ENCODE measurements at regions not wholly inside any gene's neighbourhood (a gene's known extent, or its start where the extent isn't known, plus 50 kb on each side); places are given as distances from the start of the nearest gene placed in this dataset.

GRCh38 chr4:67036791-67037190, 508.5 kb downstream of the CENPC start (continued):
- TF ChIP-seq, protein P1, sequence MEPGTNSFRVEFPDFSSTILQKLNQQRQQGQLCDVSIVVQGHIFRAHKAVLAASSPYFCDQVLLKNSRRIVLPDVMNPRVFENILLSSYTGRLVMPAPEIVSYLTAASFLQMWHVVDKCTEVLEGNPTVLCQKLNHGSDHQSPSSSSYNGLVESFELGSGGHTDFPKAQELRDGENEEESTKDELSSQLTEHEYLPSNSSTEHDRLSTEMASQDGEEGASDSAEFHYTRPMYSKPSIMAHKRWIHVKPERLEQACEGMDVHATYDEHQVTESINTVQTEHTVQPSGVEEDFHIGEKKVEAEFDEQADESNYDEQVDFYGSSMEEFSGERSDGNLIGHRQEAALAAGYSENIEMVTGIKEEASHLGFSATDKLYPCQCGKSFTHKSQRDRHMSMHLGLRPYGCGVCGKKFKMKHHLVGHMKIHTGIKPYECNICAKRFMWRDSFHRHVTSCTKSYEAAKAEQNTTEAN (CRISPR knock-in tag; conservative IDR thresholded peaks at IDR 0.05): no peak
- no peak for TF ChIP-seq NRL (CRISPR knock-in tag; IDR thresholded peaks at IDR 0.05; ENCODE audit: borderline replicate concordance)
- TF ChIP-seq KAT2B (IDR thresholded peaks at IDR 0.05; ENCODE audit: borderline replicate concordance, low read depth, low read length): no peak
- TF ChIP-seq, protein P2, sequence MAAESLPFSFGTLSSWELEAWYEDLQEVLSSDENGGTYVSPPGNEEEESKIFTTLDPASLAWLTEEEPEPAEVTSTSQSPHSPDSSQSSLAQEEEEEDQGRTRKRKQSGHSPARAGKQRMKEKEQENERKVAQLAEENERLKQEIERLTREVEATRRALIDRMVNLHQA (CRISPR knock-in tag; IDR thresholded peaks at IDR 0.05): no peak
- TF ChIP-seq ZSCAN21 (CRISPR knock-in tag; IDR thresholded peaks at IDR 0.05; ENCODE audit: borderline replicate concordance): no peak
- TF ChIP-seq, protein P3, sequence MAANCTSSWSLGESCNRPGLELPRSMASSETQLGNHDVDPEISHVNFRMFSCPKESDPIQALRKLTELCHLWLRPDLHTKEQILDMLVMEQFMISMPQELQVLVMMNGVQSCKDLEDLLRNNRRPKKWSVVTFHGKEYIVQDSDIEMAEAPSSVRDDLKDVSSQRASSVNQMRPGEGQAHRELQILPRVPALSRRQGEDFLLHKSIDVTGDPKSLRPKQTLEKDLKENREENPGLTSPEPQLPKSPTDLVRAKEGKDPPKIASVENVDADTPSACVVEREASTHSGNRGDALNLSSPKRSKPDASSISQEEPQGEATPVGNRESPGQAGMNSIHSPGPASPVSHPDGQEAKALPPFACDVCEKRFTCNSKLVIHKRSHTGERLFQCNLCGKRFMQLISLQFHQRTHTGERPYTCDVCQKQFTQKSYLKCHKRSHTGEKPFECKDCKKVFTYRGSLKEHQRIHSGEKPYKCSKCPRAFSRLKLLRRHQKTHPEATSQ (CRISPR knock-in tag; IDR thresholded peaks at IDR 0.05; ENCODE audit: borderline replicate concordance): no peak
- TF ChIP-seq ZNF101 (CRISPR knock-in tag; IDR thresholded peaks at IDR 0.05; ENCODE audit: borderline replicate concordance, low read depth): no peak
- TF ChIP-seq KDM6A (CRISPR knock-in tag; IDR thresholded peaks at IDR 0.05; ENCODE audit: low read depth): no peak
- TF ChIP-seq GTF2F1 (IDR thresholded peaks at IDR 0.05; ENCODE audit: low read length): no peak
- no peak for TF ChIP-seq ZEB1 (IDR thresholded peaks at IDR 0.05; ENCODE audit: insufficient replicate concordance, low read depth)

- H3K27ac ChIP-seq (ENCODE audit: extremely low read length, insufficient read depth, low read length): no peak overlapping the region
- TF ChIP-seq HNRNPH1 (optimal IDR thresholded peaks at IDR 0.05; ENCODE audit: low read depth, low read length): no peak
- TF ChIP-seq ZMAT3 (CRISPR knock-in tag; conservative IDR thresholded peaks at IDR 0.05): no peak
- no peak for TF ChIP-seq KDM4B (CRISPR knock-in tag; IDR thresholded peaks at IDR 0.05)
- TF ChIP-seq ZNF329 (CRISPR knock-in tag; IDR thresholded peaks at IDR 0.05; ENCODE audit: low read depth): no peak
- TF ChIP-seq, protein P4, sequence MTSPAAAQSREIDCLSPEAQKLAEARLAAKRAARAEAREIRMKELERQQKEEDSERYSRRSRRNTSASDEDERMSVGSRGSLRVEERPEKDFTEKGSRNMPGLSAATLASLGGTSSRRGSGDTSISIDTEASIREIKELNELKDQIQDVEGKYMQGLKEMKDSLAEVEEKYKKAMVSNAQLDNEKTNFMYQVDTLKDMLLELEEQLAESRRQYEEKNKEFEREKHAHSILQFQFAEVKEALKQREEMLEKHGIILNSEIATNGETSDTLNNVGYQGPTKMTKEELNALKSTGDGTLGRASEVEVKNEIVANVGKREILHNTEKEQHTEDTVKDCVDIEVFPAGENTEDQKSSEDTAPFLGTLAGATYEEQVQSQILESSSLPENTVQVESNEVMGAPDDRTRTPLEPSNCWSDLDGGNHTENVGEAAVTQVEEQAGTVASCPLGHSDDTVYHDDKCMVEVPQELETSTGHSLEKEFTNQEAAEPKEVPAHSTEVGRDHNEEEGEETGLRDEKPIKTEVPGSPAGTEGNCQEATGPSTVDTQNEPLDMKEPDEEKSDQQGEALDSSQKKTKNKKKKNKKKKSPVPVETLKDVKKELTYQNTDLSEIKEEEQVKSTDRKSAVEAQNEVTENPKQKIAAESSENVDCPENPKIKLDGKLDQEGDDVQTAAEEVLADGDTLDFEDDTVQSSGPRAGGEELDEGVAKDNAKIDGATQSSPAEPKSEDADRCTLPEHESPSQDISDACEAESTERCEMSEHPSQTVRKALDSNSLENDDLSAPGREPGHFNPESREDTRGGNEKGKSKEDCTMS (CRISPR knock-in tag; conservative IDR thresholded peaks at IDR 0.05): no peak
- TF ChIP-seq IRX3 (CRISPR knock-in tag; IDR thresholded peaks at IDR 0.05; ENCODE audit: borderline replicate concordance, low read depth): no peak
Observed at GRCh38 chr4:67035986-67036385, 509.3 kb downstream of the CENPC start.

More at GRCh38 chr4:67035986-67036385, 509.3 kb downstream of the CENPC start:
- DNase-seq (ENCODE audit: low spot score) (no peak), FAIRE-seq (no peak), ATAC-seq (no peak)
- BruUV-seq (replicated peaks): no TSS peak
- Histone ChIP-seq H3K4me1 (ENCODE audit: insufficient read depth, low read length) (no peaks in the 10 kb centered on the region), H4K20me1 (ENCODE audit: insufficient read depth, low read length) (no peaks in the 10 kb centered on the region), H3K4me2 (ENCODE audit: low read depth, low read length) (no peak overlapping the region), H3K9ac (ENCODE audit: insufficient read depth, low read depth, low read length) (no peak overlapping the region), H2AFZ (ENCODE audit: low read length) (no peak overlapping the region), H3K9me3 (ENCODE audit: low read length) (peaks cover 8% of the 10 kb centered on the region; the same call in 1 of the 2 replicates), H3K4me3 (replicated peaks in 1 of 3; ENCODE audit: insufficient read depth in 1 of 3, low read depth in 2 of 3, low read length in 3 of 3) (no peak overlapping the region), H3K36me3 (replicated peaks in 1 of 2; ENCODE audit: control insufficient read depth in 1 of 2, insufficient read depth in 2 of 2, low read length in 2 of 2) (no peaks in the 10 kb centered on the region), H3K79me2 (ENCODE audit: insufficient read depth, low read length) (no peaks in the 10 kb centered on the region), H3K27me3 (ENCODE audit: control insufficient read depth in 1 of 2, insufficient read depth in 2 of 2, low read length in 2 of 2) (no peaks in the 10 kb centered on the region)
- intact Hi-C loops (cut with micrococcal nuclease; ENCODE audit: unreplicated experiment): no loop called here
- POLR2A ChIA-PET: no interaction called here
- WGBS (ENCODE audit: low lambda C conversion rate): 11% methylated on average over 1 of the region's 1 CpG
- in situ Hi-C loops (cut with HindIII; ENCODE audit: extremely low pct_ligation_motif_present, low pct_unique_long_range_greater_than_20kb): no loop called here
- CTCF ChIA-PET (ENCODE audit: low intra/inter-chr PET ratio, low total read pairs): no interaction called here

All from HepG2 (cell line).